CD4-positive, alpha-beta T cell treated with Interleukin-2 at 100 ng/mL for 4 hours (primary cell): ENCODE measurements at regions not wholly inside any gene's neighbourhood (a gene's known extent, or its start where the extent isn't known, plus 50 kb on each side); places are given as distances from the start of the nearest gene placed in this dataset.

ENCODE experiments used
- DNase-seq: peaks from one replicate; pipeline ENCODE4 v3.0.0-alpha.2; 2020; ENCODE audit warnings: low spot score

DNA sequence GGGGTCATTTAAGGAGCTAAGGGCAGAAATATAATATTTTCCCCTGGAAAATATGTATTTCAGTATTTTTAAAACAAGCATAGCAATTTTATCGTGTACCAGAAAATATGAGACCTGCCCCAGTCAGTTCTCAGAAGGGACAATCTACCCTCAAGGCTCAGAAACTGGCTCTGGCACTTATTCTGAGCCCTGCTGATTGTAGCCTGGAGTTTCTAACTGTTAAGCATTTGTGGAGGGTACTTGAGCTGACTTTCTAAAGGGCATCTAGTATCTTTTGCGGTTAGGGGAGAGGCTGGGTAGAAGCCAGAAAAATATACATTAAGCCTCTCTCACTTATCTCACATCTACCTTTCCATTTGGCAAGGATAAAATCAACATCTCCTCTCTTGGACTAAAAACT lies 71.3 kb upstream of the FSHB start:
- no peak for DNase-seq

DNA sequence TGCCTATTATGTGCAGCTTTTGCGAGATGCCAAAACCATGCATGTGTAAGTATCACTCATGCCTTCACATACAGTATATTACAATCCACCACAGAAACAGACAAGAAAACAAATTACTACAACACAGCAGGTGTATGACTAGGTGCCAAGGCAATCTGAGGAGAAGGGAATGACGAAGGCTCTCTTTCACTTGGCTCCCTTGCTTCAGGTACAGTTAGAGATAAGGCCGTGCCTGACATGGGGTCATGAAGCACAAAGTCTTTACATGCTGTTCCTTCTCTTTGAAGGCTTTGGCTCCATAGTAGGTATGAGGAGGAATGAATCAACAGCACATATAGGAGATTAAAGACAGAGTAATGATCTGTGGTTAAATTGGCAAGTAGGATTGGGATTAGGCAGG lies 65.2 kb upstream of the FSHB start:
- no peak for DNase-seq

DNA sequence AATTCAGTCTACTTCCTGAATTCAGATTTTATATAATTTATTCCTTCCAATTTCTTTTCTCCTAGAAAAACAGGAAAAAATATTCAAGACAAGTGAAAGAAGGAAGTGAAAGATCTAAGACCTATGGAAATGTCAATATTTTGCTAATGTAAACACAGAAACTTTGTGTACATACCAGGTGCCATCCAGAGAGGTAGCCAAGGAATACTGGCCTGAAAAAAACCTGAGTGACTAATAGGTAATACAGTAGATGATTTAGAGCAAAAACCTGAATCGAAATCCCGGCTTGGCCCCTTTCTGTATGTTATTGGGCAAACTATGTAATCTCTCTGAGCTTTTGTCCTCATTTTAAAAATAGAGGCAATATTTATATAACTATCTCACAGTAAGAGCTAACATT lies 59.2 kb upstream of the FSHB start:
- no peak for DNase-seq

DNA sequence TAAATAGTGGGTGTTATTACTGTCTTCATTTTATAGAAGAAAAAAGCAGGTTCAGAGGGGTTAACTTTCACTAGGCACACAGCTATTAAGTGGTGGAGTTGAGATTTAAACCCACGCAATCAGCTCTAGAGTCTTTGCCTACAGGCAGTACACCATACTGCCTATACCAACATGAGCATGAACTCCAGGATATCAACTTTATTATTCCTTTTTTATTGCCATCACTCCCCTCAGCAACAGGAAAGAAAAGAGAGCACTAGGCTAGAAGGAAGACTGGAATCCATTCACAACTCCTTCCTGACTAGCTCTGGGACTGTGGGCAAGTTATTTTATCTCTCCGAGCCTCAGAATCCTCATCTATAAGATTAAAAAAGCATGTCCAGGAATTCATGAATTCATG lies 58.7 kb upstream of the FSHB start:
- DNase-seq: no peak

DNA sequence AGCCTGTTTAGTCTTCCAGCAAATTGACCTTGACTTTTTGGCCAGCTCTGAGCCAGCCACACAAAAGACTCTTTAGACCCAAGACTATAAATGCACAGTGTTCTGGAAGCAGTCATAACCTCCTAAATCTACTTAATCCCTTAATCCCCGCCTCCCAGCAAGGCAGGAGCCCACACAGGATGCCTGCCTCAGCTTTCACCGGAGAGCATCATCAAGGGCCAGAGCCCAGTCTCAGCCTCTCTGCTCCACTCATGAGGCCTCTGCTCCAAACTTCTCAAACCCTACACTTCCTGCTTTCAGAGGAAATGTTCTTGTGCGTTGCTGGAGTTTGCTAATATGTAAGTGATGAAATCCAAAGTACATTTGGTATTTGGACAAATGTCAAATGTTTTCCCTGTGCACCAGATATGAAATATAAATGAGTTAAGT lies 57.9 kb upstream of the FSHB start:
- no peak for DNase-seq

DNA sequence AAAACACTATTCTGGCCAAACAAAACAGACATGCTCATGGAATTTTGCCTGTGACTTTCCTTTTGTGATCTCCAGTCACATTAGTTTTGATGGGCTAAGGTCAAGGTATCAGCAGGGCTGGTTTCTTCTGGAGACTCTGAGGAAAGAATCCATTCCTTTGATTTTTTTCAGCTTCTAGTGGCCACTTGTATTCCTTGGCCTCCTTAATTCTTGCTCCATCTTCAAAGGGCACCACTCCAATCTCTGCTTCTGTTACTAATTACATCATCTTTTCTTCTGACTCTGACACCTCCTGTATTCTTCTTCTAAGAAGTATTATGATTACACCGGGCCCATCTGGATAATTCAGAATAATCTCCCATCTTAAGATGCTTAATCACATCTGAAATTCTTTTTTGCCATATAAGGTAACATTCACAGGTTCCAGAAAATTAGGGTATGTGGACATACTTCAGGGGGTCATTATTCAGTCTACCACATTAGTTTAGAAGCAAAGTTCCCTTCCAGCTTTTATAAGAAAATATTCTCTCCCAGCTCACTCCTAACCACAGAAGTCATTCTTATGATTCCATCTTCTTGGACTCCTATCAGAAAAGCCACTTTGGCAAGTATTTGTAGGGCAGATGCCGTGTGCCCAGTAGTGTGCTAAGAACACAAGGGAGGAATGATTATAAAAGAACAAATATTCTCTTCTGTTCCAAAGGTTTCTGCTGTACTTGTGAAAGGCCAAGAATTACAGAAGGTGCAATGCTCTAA lies 56.4 kb upstream of the FSHB start:
- DNase-seq: no peak
